ENCODE measurements at regions not wholly inside any gene's neighbourhood (a gene's known extent, or its start where the extent isn't known, plus 50 kb on each side); places are given as distances from the start of the nearest gene placed in this dataset.

- POLR2A ChIA-PET = no interaction called here
- no peaks in the 10 kb centered on the region for H3K9me3 ChIP-seq (ENCODE audit: low read length)
- intact Hi-C loops (cut with micrococcal nuclease; ENCODE audit: unreplicated experiment) (loop anchor here (1.0 to 5.0 kb wide), 3 partner anchors 298 to 903 kb away; partner anchors contain the start of gene PRDM9), in situ Hi-C loops (cut with HindIII; ENCODE audit: extremely low pct_ligation_motif_present, low pct_unique_long_range_greater_than_20kb) (no loop called here)
- TF ChIP-seq ZNF747 (CRISPR knock-in tag; IDR thresholded peaks at IDR 0.05; ENCODE audit: borderline replicate concordance) (no peak), STAG1 (CRISPR knock-in tag; IDR thresholded peaks at IDR 0.05) (peak; percentile 50), ELF4 (CRISPR knock-in tag; IDR thresholded peaks at IDR 0.05; ENCODE audit: borderline replicate concordance) (no peak), FIP1L1 (IDR thresholded peaks at IDR 0.05; ENCODE audit: borderline replicate concordance, insufficient read depth, low read depth, low read length) (no peak), KIAA2018 (CRISPR knock-in tag; IDR thresholded peaks at IDR 0.05; ENCODE audit: borderline replicate concordance) (no peak), MXD4 (CRISPR knock-in tag; IDR thresholded peaks at IDR 0.05) (no peak), GLI4 (CRISPR knock-in tag; IDR thresholded peaks at IDR 0.05; ENCODE audit: borderline replicate concordance) (no peak), BRCA1 (CRISPR knock-in tag; IDR thresholded peaks at IDR 0.05) (no peak), CEBPB (IDR thresholded peaks at IDR 0.05; ENCODE audit: borderline replicate concordance, low read depth, low read length) (no peak), ZNF720 (CRISPR knock-in tag; IDR thresholded peaks at IDR 0.05) (no peak), CTCF (CRISPR knock-in tag; IDR thresholded peaks at IDR 0.05) (peak; percentile 71), RFX5 (IDR thresholded peaks at IDR 0.05; ENCODE audit: low read depth, low read length) (no peak), MAFK (conservative IDR thresholded peaks at IDR 0.05 in 1 of 2, IDR thresholded peaks at IDR 0.05 in 1 of 2; ENCODE audit: low read length in 2 of 2) (0 out of 4 replicates have a peak, but pooled peaks have one; percentile 12 to 31), SMC3 (IDR thresholded peaks at IDR 0.05; ENCODE audit: low read length) (peak; percentile 36; the same call in 1 of the 2 replicates)
- 0% methylated on average over 1 of the region's 1 CpG for WGBS (ENCODE audit: low lambda C conversion rate)
- no peak overlapping the region for H3K27ac ChIP-seq (ENCODE audit: extremely low read length, insufficient read depth, low read length)
- no peaks in the 10 kb centered on the region for H3K4me1 ChIP-seq (ENCODE audit: insufficient read depth, low read length)
- H4K20me1 ChIP-seq (ENCODE audit: insufficient read depth, low read length) = no peaks in the 10 kb centered on the region
- peak; percentile 39 for DNase-seq (ENCODE audit: low spot score)
- peak; percentile 54 for FAIRE-seq
- no peaks in the 10 kb centered on the region for H3K79me2 ChIP-seq (ENCODE audit: insufficient read depth, low read length)
- H2AFZ ChIP-seq (ENCODE audit: low read length) = no peak overlapping the region
- H3K36me3 ChIP-seq (replicated peaks in 1 of 2; ENCODE audit: control insufficient read depth in 1 of 2, insufficient read depth in 2 of 2, low read length in 2 of 2) = no peaks in the 10 kb centered on the region
- no peaks in the 10 kb centered on the region for H3K27me3 ChIP-seq (ENCODE audit: control insufficient read depth in 1 of 2, insufficient read depth in 2 of 2, low read length in 2 of 2)
- CTCF ChIA-PET (ENCODE audit: low intra/inter-chr PET ratio, low total read pairs) = no interaction called here
- no peak overlapping the region for H3K9ac ChIP-seq (ENCODE audit: insufficient read depth, low read depth, low read length)
- no TSS peak for BruUV-seq (replicated peaks)
- no peak overlapping the region for H3K4me3 ChIP-seq (replicated peaks in 1 of 3; ENCODE audit: insufficient read depth in 1 of 3, low read depth in 2 of 3, low read length in 3 of 3)
- H3K4me2 ChIP-seq (ENCODE audit: low read depth, low read length) = no peak overlapping the region
- ATAC-seq = peak; percentile 81
Measured at GRCh38 chr5:23208959-23209431, 298.4 kb upstream of the PRDM9 start.

Data from HepG2 (cell line).